CD14-positive monocyte (primary cell): ENCODE measurements at regions not wholly inside any gene's neighbourhood (a gene's known extent, or its start where the extent isn't known, plus 50 kb on each side); places are given as distances from the start of the nearest gene placed in this dataset.
"Not testable (repeated sequence)": the region's sequence is repeated elsewhere in the genome, so short reads cannot be mapped to it uniquely, and the experiment has no call there.

Experiments
- DNase-seq, 3 donors: peaks; one replicate each; pipeline ENCODE4 v3.0.0-alpha.2; 2011 to 2022
- H2AFZ ChIP-seq: 2 replicates; pipeline ENCODE4 v1.6.0; 2012; ENCODE audit warnings: mild to moderate bottlenecking, low read depth, low read length, inconsistent platforms; ENCODE audit not compliant: insufficient read depth, poor library complexity, severe bottlenecking
- H3K27ac ChIP-seq, 2 donors: 1 replicate in 1 of 2; 2 replicates in 1 of 2; pipeline ENCODE4 v1.5.1; 2012 to 2013; ENCODE audit warnings: low read length in 2 of 2, control low read depth in 1 of 2, inconsistent platforms in 1 of 2, low read depth in 1 of 2, mild to moderate bottlenecking in 1 of 2
- H3K27me3 ChIP-seq, 2 donors: one replicate each; pipeline versions ENCODE4 v1.6.0 to v1.6.1; 2011 to 2013; ENCODE audit warnings: low read length in 2 of 2; ENCODE audit not compliant: control insufficient read depth in 2 of 2, insufficient read depth in 2 of 2
- H3K36me3 ChIP-seq, 2 donors: replicated peaks in 1 of 2; 1 replicate in 1 of 2; 2 replicates in 1 of 2; pipeline versions ENCODE4 v1.5.1 to v1.6.1; 2012 to 2013; ENCODE audit warnings: low read length in 2 of 2, control low read depth in 1 of 2, inconsistent platforms in 1 of 2, mild to moderate bottlenecking in 1 of 2; ENCODE audit not compliant: insufficient read depth in 2 of 2, control insufficient read depth in 1 of 2
- H3K4me1 ChIP-seq, 2 donors: 1 replicate in 1 of 2; 2 replicates in 1 of 2; pipeline versions ENCODE4 v1.5.1 to v1.6.1; 2012 to 2013; ENCODE audit warnings: low read length in 2 of 2, control low read depth in 1 of 2, inconsistent platforms in 1 of 2, mild to moderate bottlenecking in 1 of 2, moderate library complexity in 1 of 2; ENCODE audit not compliant: insufficient read depth in 2 of 2, control insufficient read depth in 1 of 2
- H3K4me2 ChIP-seq: replicated peaks from 2 replicates; pipeline ENCODE3; 2012; ENCODE audit warnings: low read length, moderate library complexity, mild to moderate bottlenecking; ENCODE audit not compliant: poor library complexity, severe bottlenecking; ENCODE audit errors: extremely low read depth
- H3K4me3 ChIP-seq, 3 experiments: fragments of 200-600 bp in 1 of 3; sonication (generic) in 1 of 3; replicated peaks in 1 of 3; 1 replicate in 2 of 3; 2 replicates in 1 of 3; pipeline ENCODE4 v1.5.1; 2011 to 2013; ENCODE audit warnings: low read length in 3 of 3, mild to moderate bottlenecking in 3 of 3, control low read depth in 2 of 3, low read depth in 2 of 3, inconsistent platforms in 1 of 3, moderate library complexity in 1 of 3
- H3K79me2 ChIP-seq: 2 replicates; pipeline ENCODE4 v1.6.0; 2012; ENCODE audit warnings: mild to moderate bottlenecking, control low read depth, inconsistent platforms, low read length, moderate library complexity; ENCODE audit not compliant: insufficient read depth
- H3K9ac ChIP-seq: 2 replicates; pipeline ENCODE4 v1.6.0; 2017; ENCODE audit warnings: low read length, mild to moderate bottlenecking; ENCODE audit not compliant: insufficient read depth, poor library complexity, severe bottlenecking
- H3K9me3 ChIP-seq, 2 donors: replicated peaks in 1 of 2; 1 replicate in 1 of 2; 2 replicates in 1 of 2; pipeline versions ENCODE4 v1.5.1 to v1.6.1; 2012 to 2013; ENCODE audit warnings: low read length in 2 of 2, control low read depth in 1 of 2; ENCODE audit not compliant: control insufficient read depth in 1 of 2, insufficient read depth in 1 of 2
- H4K20me1 ChIP-seq: 2 replicates; pipeline ENCODE4 v1.6.0; 2012; ENCODE audit warnings: mild to moderate bottlenecking, low read length, control low read depth, moderate library complexity; ENCODE audit not compliant: insufficient read depth
- H3K27ac Mint-ChIP-seq, 7 donors: one replicate each; pipeline ENCODE4 v1.8.0; 2020; ENCODE audit warnings: mild to moderate bottlenecking in 7 of 7, mixed read lengths in 7 of 7, moderate library complexity in 6 of 7, inconsistent platforms in 2 of 7
- H3K27me3 Mint-ChIP-seq, 3 donors: one replicate each; pipeline ENCODE4 v1.8.0; 2021 to 2022; ENCODE audit warnings: low read depth in 3 of 3, mild to moderate bottlenecking in 3 of 3, mixed read lengths in 3 of 3, moderate library complexity in 3 of 3, inconsistent platforms in 1 of 3
- H3K36me3 Mint-ChIP-seq, 2 donors: one replicate each; pipeline ENCODE4 v1.8.0; 2020; ENCODE audit warnings: mixed read lengths in 2 of 2, inconsistent platforms in 1 of 2, mild to moderate bottlenecking in 1 of 2
- H3K4me1 Mint-ChIP-seq: one replicate; pipeline ENCODE4 v1.8.0; 2020; ENCODE audit warnings: mild to moderate bottlenecking, mixed read lengths
- H3K4me3 Mint-ChIP-seq, 2 donors: one replicate each; pipeline ENCODE4 v1.8.0; 2020; ENCODE audit warnings: mild to moderate bottlenecking in 2 of 2, mixed read lengths in 2 of 2, moderate library complexity in 1 of 2
- H3K9me3 Mint-ChIP-seq, 7 donors: one replicate each; pipeline ENCODE4 v1.8.0; 2020 to 2022; ENCODE audit warnings: mixed read lengths in 7 of 7, mild to moderate bottlenecking in 6 of 7, moderate library complexity in 6 of 7, inconsistent platforms in 2 of 7
- CTCF ChIP-seq: fragments of 200-600 bp; IDR thresholded peaks from one replicate; pipeline ENCODE4 v1.8.0; 2022; ENCODE audit warnings: antibody characterized with exemption, mild to moderate bottlenecking
- WGBS: methylation state at CpG from one replicate; pipeline ENCODE4 v1.1.5; 2013; ENCODE audit warnings: missing lambda C conversion rate; ENCODE audit not compliant: insufficient coverage; 5-methylcytosine and 5-hydroxymethylcytosine counted together
- intact Hi-C, 2 donors: fragments of 100-400 bp; cut with micrococcal nuclease; formaldehyde crosslinking; loops; one replicate each; pipeline versions ENCODE4 v1.15.0 to v1.15.1; 2023

DNA sequence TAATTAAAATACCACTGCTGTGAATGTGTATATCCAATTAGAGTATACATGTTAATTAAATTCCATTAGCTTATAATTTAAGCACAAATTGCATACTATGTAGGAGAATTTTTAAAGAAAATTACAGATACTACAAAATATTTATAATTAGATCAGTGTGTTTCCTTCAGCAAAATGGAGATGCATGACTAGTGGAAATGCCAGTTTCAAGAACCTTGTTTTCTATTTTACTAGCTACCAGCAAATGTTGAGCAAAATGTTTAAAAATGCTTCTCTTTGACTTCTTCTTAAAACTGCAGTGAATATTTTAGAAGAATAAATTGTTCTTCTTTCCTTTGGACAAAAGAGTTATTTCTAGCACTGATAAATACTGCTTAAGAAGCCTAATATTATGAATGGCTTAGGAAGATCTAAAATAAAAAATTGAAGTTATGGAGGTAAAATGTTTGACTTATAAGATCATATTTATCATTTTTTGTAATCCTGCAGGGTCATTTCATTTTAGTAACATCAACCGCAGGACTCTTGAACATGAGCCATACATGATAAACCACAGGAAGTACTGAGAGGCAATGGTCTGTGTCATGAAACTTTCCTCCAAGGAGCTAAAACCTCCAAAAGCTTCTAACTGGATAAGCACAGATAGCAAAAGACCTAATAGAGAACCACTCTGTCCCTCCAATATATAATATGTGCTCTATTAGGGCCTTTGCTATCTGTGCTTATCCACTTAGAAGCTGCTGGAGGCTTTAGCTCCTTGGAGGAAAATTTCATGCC lies 1066.0 kb upstream of the CELF2 start:
- H3K4me2 ChIP-seq: peak overlapping the region; percentile 32
- Mint-ChIP-seq H3K9me3 (peaks cover 0 to 8% (median 1%) of the 10 kb centered on the region in 7 donors), H3K27me3 (peaks cover 0 to 2% (median 2%) of the 10 kb centered on the region in 3 donors), H3K4me3 (no peak overlapping the region), H3K4me1 (peaks cover 15% of the 10 kb centered on the region), H3K36me3 (no peaks in the 10 kb centered on the region), H3K27ac (no peak overlapping the region)
- H3K9me3 ChIP-seq: no peaks in the 10 kb centered on the region
- H3K79me2 ChIP-seq: no peaks in the 10 kb centered on the region
- H3K27me3 ChIP-seq: no peaks in the 10 kb centered on the region
- peaks cover 12 to 22% of the 10 kb centered on the region in 2 donors for H3K4me1 ChIP-seq
- no peak overlapping the region for H3K27ac ChIP-seq
- H4K20me1 ChIP-seq: no peaks in the 10 kb centered on the region
- DNase-seq: peak in 2 of 3 donors; percentile 5 to 37
- intact Hi-C loops: no loop called here
- no peak for TF ChIP-seq CTCF
- H3K4me3 ChIP-seq: no peak overlapping the region
- H3K9ac ChIP-seq: no peak overlapping the region
- no peak overlapping the region for H2AFZ ChIP-seq
- no peaks in the 10 kb centered on the region for H3K36me3 ChIP-seq
- WGBS: no CpG with 5 or more reads among the region's 1 CpG

DNA sequence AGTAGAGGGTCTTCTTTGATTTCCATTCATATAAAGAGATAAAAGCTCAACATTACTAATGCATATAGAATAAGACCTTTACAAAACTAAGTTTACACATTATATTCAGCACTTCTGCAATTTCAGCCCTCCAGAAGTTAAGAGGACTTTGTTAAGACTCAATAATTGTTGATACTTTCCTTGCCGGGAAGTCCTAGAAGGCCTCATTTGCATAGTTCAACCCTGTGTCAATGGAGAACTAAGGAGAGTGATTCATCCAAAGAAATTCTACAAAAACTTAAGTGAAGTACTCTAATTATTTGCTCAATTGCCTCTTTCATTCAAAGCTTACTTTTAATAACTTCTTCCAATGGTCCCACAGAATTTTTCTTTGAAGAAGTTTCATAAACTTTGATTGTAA lies 1060.3 kb upstream of the CELF2 start:
- peaks cover 7 to 18% of the 10 kb centered on the region in 2 donors for H3K4me1 ChIP-seq
- H3K27ac Mint-ChIP-seq: no peak overlapping the region
- H3K36me3 Mint-ChIP-seq: no peaks in the 10 kb centered on the region
- no peak overlapping the region for H3K27ac ChIP-seq
- peaks cover 0 to 9% (median 4%) of the 10 kb centered on the region in 7 donors for H3K9me3 Mint-ChIP-seq
- no peaks in the 10 kb centered on the region for H3K27me3 ChIP-seq
- no peaks in the 10 kb centered on the region for H3K79me2 ChIP-seq
- H3K9ac ChIP-seq: no peak overlapping the region
- WGBS: 67% methylated on average over 1 of the region's 1 CpG
- no peak overlapping the region for H2AFZ ChIP-seq
- TF ChIP-seq CTCF: no peak
- H3K4me3 ChIP-seq: no peak overlapping the region
- no peak overlapping the region for H3K4me3 Mint-ChIP-seq
- H3K36me3 ChIP-seq: no peaks in the 10 kb centered on the region
- peak; percentile 50 to 81 (median 62) for DNase-seq
- no peaks in the 10 kb centered on the region for H4K20me1 ChIP-seq
- peaks cover 0 to 2% (median 0%) of the 10 kb centered on the region in 3 donors for H3K27me3 Mint-ChIP-seq
- H3K4me1 Mint-ChIP-seq: peaks cover 7% of the 10 kb centered on the region
- peak overlapping the region; percentile 0 for H3K4me2 ChIP-seq
- no peaks in the 10 kb centered on the region for H3K9me3 ChIP-seq
- intact Hi-C loops: no loop called here

- DNase-seq, H3K27ac ChIP-seq, H3K9me3 ChIP-seq, H3K36me3 ChIP-seq, H2AFZ ChIP-seq, intact Hi-C loops, H3K9me3 Mint-ChIP-seq, H3K4me2 ChIP-seq, H4K20me1 ChIP-seq, H3K36me3 Mint-ChIP-seq, H3K27me3 ChIP-seq, H3K4me1 Mint-ChIP-seq, H3K79me2 ChIP-seq, H3K4me3 ChIP-seq, H3K27me3 Mint-ChIP-seq, H3K4me3 Mint-ChIP-seq, H3K27ac Mint-ChIP-seq, H3K9ac ChIP-seq: not testable (repeated sequence)
- H3K4me1 ChIP-seq: peaks cover 4 to 13% of the 10 kb centered on the region in 2 donors
- 94% methylated on average over 5 of the region's 6 CpGs for WGBS
These were observed 1059.8 kb upstream of the CELF2 start for GRCh38 chr10:9957876-9958275.
